HUDEP-2 (cell line): ENCODE measurements at regions not wholly inside any gene's neighbourhood (a gene's known extent, or its start where the extent isn't known, plus 50 kb on each side); places are given as distances from the start of the nearest gene placed in this dataset.

Source experiments
- DNase-seq, 76 experiments: peaks; one replicate each; lab custom pipeline; 2025; ENCODE audit not compliant: unreplicated experiment in 76 of 76; lab: John Stamatoyannopoulos, UW

DNA sequence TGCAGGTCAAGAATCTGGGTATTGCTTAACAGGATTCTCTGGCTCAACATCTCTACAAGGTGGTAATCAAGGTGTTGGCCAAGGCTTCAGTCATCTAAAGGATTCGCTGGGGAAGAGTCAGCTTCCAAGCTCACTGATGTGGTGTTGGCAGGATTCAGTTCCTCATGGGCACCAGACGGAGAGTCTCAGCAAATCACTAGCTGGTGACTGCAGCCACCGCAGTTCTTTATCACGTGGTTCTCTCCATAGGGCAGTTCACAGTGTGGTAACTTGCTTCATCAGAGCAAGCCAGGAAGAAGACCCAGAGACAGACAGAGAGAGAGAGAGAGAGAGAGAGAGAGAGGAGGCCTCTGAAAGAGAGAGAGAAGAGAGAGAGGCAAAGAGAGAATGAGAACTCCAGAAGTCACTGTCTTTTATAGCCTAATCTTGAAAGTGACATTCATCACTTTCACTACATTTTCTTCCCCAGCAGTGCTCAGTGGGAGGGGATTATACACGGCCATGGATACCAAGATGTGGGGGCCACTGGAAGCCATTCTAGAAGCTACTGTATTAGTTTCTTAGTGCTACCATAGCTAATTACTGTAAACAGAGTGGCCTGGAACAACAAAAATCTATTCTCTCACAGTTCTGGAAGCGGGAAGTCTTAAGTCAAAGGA lies 109.2 kb upstream of the SMIM23 start:
- no peak for DNase-seq

DNA sequence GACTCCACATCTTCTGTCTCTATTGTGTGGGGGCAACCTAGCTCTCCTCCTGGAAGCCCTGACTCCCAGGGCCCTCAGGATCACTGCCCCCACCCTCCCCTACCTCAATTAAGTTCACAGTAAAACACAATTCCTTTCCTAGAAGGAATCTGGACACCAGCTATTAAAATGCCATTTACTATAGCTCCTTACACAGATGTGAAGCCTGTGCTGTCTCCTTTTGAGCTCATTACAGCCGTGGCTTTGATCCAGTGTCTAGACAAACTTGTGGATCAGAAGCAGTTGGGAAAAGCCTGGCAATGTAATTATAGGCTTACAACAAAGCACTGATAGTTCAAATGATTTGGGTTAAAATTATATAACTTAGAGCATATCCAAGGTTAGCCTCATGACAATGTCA lies 107.0 kb upstream of the SMIM23 start:
- no peak for DNase-seq

DNA sequence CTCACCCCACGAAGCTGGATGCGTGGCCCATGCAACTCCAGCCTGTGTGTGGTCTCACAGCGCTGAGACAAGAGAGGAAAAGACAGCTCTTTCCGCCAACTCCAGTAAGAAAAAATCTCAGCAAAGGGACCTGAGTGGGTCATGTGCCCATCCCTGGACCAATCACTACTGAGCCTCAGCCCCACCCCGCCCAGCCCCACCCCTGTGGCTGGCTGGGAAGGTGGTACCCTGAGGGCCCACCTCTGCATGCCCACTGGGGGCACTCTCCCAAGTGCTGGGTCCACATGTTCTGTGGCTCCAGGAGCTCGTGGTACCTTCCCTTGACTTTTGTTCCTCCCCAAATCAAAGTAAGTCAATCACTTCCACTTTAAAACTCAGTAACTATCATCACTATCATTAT lies 105.1 kb upstream of the SMIM23 start:
- no peak for DNase-seq

DNA sequence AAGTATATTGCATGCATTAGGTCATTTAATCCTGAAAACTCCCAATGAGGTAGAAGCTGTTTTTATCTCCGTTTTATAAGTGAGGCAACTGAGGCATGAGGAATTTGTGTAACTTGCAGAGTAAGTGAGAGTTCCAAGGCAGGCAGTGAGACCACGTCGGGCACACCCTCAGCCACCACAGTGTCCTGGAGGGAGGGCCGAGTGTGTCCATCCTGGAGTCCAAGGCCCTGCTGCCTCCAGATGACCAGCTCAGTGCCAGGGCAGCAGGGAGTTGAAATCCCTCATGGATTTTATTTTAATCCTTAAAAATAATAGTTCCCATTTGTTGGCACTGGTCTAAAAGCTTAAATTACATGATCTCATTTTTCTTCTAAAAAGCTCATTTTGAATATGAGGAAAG lies 104.6 kb upstream of the SMIM23 start:
- no peak for DNase-seq

DNA sequence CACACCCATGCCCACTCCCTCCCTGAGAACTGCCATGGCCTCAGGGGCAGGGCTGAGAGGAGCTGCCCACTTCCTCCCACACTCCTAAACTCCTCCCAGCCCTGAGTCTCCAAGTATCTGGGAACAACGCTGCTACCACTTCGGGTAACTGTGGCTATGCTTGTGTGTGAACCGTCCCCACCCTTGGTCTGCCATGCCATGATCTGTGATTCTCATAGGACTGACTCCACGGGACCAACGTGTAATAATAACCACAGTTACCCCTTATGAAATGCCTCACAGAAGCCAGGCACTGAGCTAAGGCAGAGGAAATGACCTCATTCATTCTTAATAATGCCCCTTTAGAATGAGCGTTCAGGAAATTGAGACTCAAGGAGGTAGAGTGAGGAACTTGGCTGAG lies 103.9 kb upstream of the SMIM23 start:
- no peak for DNase-seq

DNA sequence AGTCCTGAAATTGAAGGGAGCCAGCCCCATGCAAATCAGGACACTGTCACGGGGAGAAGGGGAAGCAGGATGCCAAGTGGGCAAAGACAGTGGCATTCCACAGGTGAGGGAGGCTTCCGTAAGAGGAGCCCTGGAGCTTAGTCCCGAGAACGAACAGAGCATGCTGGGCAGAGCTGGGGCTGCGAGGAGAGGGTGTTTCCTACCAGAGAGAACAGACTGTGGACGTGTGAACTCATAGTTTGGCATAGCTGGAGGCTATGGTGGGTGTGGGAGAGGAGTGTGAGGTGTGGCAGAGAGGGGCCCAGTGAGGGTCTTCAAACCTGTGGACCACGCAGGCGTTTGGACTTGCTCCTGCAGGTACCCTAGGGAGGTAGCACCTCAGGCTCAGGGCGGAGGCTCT lies 102.8 kb upstream of the SMIM23 start:
- DNase-seq: no peak

DNA sequence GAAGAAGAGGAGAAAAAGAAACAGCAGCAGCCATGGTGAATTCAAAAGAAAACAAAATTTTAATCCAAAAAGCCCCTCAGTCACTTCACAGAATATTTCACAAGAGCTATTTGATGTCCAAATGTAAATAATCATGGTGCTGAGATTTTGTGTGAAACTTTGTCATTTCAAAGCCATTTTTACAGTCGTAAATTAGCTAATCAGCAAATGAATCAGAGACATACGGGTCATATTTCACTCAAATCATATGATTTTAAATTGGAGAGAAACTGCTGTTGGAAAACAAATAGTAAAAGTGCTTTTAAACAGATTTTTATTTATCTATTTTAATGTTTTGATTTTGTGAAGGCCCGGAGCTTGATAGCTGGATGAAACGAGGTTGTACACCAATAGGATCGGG lies 101.4 kb upstream of the SMIM23 start:
- DNase-seq: no peak

DNA sequence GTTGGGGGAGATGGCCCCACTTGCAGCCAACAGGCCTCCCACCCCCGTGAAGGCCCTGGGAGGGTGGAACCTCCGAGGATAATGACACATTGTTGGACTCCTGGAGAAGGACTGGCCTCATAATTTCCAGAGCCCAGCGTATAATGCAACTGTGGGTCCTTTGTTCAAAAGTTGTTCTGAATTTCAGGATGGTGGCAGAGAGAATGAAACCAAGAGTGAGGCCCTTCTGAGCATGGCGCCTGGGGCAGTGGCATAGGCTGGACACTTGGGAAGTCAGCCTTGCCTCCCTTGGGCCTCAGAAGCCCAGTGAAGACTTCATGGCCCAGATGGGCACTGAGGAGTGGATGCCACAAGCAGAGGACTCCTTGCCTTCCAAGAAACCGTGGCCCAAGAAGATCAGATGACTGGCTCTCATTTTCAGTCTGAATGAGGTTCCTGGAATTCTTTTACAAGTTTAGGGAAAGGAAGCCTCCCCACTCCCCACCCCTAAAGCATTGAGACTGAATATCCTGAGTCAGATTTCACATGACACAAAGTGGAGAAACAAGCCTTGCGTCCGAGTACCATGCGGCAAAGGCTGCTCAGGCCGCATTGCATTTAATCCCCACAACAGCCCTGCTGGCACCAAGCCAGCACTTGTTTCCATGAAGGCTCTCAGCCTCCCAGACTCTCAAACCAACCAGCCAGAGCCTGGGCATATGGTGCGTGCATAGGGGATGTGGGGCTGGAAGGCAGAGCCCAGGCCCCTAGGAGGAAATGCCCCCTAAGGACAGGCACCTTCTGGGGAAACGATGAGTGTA lies 96.7 kb upstream of the SMIM23 start:
- DNase-seq: peak in 1 of 76 experiments; percentile 4

DNA sequence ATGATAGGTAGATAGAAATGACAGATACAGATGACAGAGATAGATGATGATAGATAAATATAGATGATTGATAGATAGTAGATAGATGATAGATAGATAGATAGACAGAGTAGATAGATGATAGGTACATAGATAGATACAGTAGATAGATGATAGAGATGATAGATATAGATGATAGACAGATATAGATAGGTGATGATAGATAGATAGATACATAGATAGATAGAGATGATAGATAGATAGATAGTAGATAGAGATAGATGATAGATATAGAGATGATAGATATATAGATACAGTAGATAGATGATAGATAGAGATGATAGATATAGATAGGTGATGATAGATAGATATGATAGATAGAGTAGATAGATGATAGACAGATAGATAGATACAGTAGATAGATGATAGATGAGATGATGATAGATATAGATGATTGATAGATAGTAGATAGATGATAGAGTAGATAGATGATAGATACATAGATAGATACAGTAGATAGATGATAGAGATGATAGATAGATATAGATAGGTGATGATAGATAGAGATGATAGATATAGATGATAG lies 95.7 kb upstream of the SMIM23 start:
- DNase-seq: no peak

DNA sequence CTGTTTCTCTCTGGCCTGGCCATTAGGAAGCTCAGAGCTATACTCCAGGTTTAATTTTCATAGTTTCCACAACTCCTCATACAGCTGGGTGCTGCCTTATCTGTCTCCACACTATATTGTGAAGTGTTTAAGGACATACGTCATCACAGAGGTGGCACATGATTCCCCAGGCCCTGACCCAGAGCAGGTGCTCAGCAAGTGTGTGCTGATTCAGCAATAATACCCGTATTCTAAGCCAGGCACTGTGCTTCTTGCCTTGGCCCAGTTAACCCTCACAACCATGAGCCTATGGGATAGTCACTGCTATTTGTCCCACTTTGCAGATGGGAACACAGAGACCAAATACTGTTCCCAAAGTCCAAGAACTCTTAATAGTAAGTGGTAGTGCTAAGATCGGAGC lies 93.5 kb upstream of the SMIM23 start:
- DNase-seq: no peak

DNA sequence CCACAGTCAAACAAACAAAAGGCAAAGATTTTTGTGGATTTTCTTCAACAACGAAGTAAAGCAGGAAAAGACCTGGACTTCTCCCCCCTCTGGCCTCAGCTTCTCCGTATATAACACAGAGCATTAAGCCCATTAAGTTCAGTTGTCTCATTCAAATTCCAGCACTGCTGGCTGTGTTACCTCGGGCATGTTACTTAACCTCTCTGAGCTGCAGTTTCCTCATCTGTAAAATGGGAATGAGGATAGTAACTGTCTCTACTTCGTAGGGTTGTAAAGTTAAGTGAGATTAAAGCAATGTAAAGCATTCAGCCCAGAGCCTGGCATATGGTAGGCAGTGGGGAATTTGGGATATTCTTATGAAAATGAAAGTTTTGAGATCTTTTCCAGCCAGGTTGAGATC lies 92.7 kb upstream of the SMIM23 start:
- DNase-seq: no peak

DNA sequence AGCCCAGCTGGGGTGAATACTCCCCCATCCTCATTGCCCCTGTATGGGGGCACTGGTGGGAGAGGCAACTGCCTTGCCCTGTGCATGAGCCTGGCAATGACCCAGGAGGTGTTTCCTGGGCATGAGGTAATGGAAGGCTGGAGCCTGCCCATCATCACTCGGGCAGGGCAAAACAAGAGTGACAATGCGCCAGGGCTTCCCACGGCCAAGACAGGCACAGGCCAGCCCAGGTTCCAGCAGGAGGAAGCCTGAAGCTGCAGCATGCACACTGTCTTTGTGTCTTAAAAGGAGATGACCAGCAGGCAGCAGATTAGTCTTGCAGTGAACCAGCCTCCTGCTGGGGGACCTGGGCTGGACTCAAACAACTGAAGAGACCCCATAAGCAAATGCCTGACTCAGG lies 92.2 kb upstream of the SMIM23 start:
- no peak for DNase-seq

DNA sequence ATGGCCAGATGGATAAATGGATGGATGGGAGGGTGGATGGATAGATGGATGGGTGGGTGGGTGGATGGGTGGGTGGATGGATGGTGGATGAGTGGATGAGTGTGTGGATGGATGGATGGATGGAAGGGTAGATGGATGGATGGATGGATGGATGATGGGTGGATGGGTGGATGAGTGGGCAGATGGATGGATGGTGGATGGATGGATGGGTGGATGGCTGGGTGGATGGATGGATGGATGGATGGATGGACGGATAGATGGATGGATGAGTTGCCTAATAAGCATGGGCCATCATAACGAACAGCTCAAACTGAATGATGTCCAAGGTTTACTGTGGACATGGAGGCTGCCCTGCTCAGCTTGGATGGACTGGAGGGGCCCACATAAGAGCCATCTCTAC lies 89.8 kb upstream of the SMIM23 start:
- DNase-seq: no peak

DNA sequence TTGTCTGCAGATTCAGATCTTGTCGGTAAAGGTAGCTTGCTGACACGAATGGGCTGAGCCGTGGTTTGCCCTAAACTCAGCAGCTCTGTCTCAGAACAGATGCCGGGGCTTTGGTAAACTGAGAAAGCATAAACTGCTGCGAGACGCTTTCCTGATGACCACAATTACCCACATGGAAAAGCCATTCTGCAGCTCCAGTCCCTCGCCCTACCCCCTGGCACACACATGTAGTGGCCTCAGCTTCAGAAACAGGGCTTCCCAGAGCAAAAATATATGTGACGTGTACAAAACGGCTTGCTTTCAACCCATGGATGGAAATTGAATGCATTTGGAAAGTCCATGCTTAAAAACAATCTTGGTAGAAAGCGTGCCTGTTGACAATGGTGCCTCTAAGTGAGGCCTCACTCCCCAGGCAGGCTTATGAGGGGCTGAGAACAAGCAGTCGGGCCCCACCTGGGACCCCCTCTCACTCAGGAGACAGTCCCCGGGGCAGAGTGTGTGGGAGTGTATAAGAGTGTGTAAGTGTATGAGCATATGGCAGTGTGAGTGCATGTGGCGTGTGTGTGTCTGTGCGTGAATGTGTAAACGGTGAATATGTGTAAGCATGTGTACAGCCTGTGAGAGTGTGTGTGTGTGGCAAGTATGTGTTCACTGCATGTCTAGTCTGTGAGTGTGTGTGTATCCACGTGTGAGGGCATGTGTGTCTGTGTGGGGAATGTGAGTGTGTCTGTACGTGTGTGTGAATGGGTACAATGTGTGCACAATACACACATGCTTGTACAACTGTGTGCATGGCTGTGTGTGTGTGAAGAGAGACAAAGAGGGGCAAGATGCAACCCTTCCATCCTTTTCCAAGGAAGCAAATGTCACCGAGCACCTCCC lies 88.2 kb upstream of the SMIM23 start:
- DNase-seq: no peak

DNA sequence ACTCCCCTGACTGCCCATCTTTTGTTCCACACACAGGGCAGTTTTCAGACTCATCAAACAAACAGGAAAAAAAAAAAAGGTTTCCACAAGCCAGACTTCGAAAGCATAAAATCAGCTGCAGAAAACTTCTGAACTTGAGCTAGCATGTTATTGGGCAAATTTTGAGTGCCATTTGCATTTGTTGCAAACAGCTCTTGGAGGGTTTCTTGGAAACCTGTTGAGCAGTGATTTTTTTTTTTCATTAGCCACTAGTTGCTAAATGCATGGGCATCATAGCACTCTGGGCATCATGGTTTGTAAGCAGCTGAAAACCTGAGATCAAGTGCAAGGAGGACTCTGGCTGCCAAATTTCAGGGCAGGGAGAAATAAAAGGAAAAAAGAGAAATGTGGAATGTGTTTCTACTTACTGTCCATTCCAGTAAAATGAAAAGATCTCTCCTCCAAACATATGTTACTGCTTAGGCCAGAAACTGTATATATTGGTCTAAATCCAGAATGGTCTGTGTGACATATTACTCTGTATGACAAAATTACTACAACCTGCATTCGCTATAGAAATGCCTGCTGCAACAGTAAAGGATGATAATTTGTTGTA lies 85.2 kb upstream of the SMIM23 start:
- DNase-seq: no peak

DNA sequence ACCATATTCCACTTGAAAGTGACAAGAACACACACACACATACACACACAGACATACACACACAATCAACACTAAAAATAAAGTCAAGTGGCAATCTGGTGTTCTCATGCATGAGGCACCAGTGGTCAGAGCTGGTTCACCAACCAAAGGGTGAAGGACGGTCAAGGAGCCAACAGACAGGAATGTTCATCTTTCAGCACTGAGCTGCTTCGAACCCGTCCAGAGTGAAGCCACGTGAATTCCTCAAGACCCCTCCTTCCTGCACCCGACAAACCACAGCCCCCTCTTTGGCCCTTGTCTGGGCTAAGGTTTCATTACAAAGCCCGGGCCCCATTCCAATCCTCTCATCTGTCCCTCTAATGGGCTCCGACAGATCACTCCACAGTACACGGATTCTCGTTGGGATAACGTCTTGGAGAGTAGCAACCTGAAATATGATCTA lies 84.5 kb upstream of the SMIM23 start:
- no peak for DNase-seq

DNA sequence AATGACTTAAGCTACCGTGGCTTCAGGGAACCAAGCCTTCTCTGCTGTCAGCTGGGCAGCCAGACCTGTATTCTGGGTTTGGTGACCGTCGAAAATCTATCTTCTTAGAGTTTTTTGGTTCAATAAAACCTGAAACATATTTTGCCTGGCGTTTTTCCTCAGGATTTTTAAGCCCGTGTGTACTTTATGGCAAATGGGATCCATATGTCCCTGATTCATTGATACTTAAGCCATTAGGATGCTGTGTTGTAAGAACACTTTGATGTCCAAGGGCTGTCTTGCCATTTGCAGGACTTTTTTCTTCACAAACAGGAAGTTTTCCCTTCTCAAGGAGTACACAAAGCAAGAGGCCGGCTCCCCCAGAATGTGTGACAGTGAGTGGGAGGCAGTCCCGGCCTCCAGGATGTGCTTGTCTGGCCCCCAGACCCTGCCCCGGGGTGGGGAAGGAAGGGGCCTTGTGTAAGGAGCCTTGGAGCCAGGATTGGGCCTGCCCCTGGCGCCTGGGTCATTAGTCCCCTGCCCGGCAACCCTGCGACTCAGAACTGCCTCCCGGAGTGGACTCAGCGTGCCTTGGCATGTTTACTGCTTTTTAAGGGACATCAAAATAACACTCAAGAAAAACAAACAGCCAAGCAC lies 83.4 kb upstream of the SMIM23 start:
- DNase-seq: no peak

DNA sequence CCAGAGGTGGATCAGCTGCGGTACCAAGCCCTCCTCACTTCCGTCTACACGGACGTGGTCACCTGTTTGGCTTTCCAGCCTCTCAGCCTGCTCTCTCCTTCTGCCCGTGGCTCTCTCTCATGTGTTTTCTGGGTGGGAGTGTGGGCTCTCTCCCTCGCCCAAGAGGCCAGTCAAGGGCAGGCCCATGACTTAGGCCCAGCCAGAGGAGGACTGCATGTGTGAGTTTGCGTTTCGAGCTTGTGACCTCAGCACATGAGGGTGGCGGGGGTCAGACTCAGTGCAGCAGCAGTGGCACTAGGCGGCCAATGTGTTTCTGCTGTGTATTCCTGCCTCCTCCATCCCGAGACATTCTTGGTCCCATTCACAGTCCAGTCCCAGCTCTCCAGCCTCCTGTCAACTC lies 82.5 kb upstream of the SMIM23 start:
- DNase-seq: no peak

DNA sequence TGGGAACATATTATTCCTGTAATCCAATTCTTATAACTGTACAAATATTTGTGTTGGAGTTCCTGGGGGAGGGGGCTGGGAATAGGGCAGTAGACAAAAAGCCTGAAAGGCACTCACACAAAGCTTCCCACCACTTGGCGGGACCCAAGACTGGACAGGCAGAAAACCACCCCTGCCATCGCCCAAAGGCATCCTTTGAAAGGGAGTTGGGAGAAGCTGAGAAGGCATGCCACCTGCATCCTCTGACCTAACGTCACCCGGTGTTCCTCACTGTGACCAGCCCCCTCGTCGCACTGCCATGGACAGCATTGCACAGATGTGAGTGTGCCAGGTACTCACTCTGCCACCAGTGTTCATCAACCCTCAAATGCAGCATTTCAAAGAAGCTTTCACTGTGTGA lies 80.6 kb upstream of the SMIM23 start:
- DNase-seq: no peak

DNA sequence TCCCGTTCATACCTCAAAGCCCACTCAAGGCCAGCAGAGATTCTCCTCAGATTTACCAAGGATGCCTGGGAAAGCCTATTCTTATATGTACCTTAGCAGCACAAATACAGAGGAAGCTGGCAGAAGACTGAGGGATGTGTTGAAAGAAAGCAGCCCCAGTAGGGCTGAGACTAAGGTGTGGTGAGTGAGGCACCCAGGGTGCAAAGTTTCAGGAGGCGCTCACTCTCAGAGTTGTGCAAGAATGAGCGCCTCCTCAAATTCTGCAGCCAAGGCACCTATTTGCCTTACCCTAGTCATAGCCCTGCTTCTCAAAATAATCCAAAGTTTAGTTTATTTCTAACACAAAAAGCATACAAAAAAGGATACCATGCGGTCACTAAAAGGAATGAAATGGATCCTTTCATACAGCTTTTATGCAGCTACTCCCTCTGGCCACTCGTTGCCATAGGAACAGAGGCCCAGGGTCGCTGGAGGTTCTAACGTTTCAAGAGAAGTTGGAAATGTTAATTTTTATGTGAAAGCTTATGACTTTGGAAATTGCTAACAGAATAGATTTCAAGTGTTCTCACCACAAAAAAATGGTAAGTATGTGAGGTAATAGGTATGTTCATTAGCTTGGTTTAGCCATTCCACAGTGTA lies 79.7 kb upstream of the SMIM23 start:
- no peak for DNase-seq
